HG03064 (cell line): ENCODE measurements at regions not wholly inside any gene's neighbourhood (a gene's known extent, or its start where the extent isn't known, plus 50 kb on each side); places are given as distances from the start of the nearest gene placed in this dataset.

Experiments
- ATAC-seq: cut with Tn5 transposase; IDR thresholded peaks from one replicate; pipeline ENCODE4 v1.9.1; 2021; ENCODE audit warnings: low read depth; ENCODE audit not compliant: unreplicated experiment

- no peak for ATAC-seq
These were observed 88.6 kb upstream of the HHIP start for GRCh38 chr4:144557404-144557803.

GRCh38 chr4:144562019-144562705 is 83.8 kb upstream of the HHIP start:
- no peak for ATAC-seq

- ATAC-seq = no peak
These were observed 81.6 kb upstream of the HHIP start for GRCh38 chr4:144564358-144564757.

GRCh38 chr4:144565527-144566195 is 80.3 kb upstream of the HHIP start:
- ATAC-seq = no peak

GRCh38 chr4:144572660-144573059 is 73.3 kb upstream of the HHIP start:
- no peak for ATAC-seq

- no peak for ATAC-seq
These were observed 72.0 kb upstream of the HHIP start for GRCh38 chr4:144574000-144574399.

GRCh38 chr4:144574509-144574908 is 71.4 kb upstream of the HHIP start:
- ATAC-seq = no peak

- ATAC-seq = no peak
These were observed 70.8 kb upstream of the HHIP start for GRCh38 chr4:144575181-144575580.

- no peak for ATAC-seq
These were observed 67.3 kb upstream of the HHIP start for GRCh38 chr4:144578681-144579080.

- ATAC-seq = no peak
These were observed 66.4 kb upstream of the HHIP start for GRCh38 chr4:144579411-144580030.

GRCh38 chr4:144580430-144580829 is 65.5 kb upstream of the HHIP start:
- ATAC-seq = no peak

GRCh38 chr4:144582105-144582850 is 63.7 kb upstream of the HHIP start:
- no peak for ATAC-seq

GRCh38 chr4:144582975-144583374 is 63.0 kb upstream of the HHIP start:
- no peak for ATAC-seq

- ATAC-seq = no peak
These were observed 62.3 kb upstream of the HHIP start for GRCh38 chr4:144583658-144584057.

- no peak for ATAC-seq
These were observed 61.5 kb upstream of the HHIP start for GRCh38 chr4:144584428-144584827.

GRCh38 chr4:144589512-144589911 is 56.4 kb upstream of the HHIP start:
- ATAC-seq = no peak

- no peak for ATAC-seq
These were observed 55.9 kb upstream of the HHIP start for GRCh38 chr4:144590020-144590419.

- ATAC-seq = no peak
These were observed 54.6 kb upstream of the HHIP start for GRCh38 chr4:144591401-144591800.

GRCh38 chr4:144592264-144592663 is 53.7 kb upstream of the HHIP start:
- no peak for ATAC-seq

GRCh38 chr4:144594471-144594986 is 51.4 kb upstream of the HHIP start:
- ATAC-seq = no peak

GRCh38 chr4:144595681-144596080 is 50.3 kb upstream of the HHIP start:
- no peak for ATAC-seq
